ENCODE measurements at regions not wholly inside any gene's neighbourhood (a gene's known extent, or its start where the extent isn't known, plus 50 kb on each side); places are given as distances from the start of the nearest gene placed in this dataset.

DNA sequence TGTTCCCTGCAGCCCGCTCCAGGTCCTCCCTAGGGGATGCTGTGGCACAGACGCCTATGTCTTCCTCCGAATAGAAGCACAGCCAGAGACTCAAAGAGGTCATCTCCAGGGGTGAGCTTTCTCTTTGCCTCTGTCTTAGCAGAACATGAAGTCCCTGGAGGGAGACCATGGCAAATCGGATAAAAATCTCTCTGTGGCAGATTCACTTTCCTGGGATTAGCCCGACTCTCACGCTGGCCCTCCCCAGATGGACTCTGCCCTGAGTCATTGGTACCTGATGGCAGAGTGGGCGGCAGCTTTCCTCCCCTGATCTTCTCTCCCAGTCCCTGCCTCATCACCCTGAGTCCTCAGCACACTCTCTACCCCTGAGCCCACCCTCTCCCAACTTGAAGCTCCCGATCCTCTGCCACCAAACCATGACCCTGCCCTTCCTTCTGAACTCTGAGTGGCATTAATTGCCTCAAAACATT is 58.0 kb upstream of the CCDC167 start:
- H3K9ac ChIP-seq (ENCODE audit: insufficient read depth, low read length, poor library complexity, severe bottlenecking) = no peak overlapping the region
- Mint-ChIP-seq H3K4me3 (no peak overlapping the region), H3K27me3 (ENCODE audit: low read depth in 3 of 3) (peaks cover 14 to 29% (median 24%) of the 10 kb centered on the region in 3 donors), H3K27ac (no peak overlapping the region), H3K4me1 (peaks cover 3% of the 10 kb centered on the region), H3K9me3 (peaks cover 0 to 6% (median 3%) of the 10 kb centered on the region in 7 donors), H3K36me3 (no peaks in the 10 kb centered on the region)
- no peaks in the 10 kb centered on the region for H3K9me3 ChIP-seq (replicated peaks in 1 of 2; ENCODE audit: control insufficient read depth in 1 of 2, insufficient read depth in 1 of 2, low read length in 2 of 2)
- H2AFZ ChIP-seq (ENCODE audit: insufficient read depth, low read depth, low read length, poor library complexity, severe bottlenecking) = no peak overlapping the region
- H3K4me2 ChIP-seq (replicated peaks; ENCODE audit: extremely low read depth, low read length, poor library complexity, severe bottlenecking) = no peak overlapping the region
- DNase-seq = no peak
- intact Hi-C loops (cut with micrococcal nuclease) = no loop called here
- H3K4me1 ChIP-seq (ENCODE audit: control insufficient read depth in 1 of 2, insufficient read depth in 2 of 2, low read length in 2 of 2) = no peaks in the 10 kb centered on the region
- no peaks in the 10 kb centered on the region for H4K20me1 ChIP-seq (ENCODE audit: insufficient read depth, low read length)
- no peaks in the 10 kb centered on the region for H3K36me3 ChIP-seq (replicated peaks in 1 of 2; ENCODE audit: control insufficient read depth in 1 of 2, insufficient read depth in 2 of 2, low read length in 2 of 2)
- no peak overlapping the region for H3K27ac ChIP-seq (ENCODE audit: low read depth in 1 of 2, low read length in 2 of 2)
- WGBS (ENCODE audit: insufficient coverage) = 94% methylated on average over 8 of the region's 8 CpGs
- TF ChIP-seq, protein P1, sequence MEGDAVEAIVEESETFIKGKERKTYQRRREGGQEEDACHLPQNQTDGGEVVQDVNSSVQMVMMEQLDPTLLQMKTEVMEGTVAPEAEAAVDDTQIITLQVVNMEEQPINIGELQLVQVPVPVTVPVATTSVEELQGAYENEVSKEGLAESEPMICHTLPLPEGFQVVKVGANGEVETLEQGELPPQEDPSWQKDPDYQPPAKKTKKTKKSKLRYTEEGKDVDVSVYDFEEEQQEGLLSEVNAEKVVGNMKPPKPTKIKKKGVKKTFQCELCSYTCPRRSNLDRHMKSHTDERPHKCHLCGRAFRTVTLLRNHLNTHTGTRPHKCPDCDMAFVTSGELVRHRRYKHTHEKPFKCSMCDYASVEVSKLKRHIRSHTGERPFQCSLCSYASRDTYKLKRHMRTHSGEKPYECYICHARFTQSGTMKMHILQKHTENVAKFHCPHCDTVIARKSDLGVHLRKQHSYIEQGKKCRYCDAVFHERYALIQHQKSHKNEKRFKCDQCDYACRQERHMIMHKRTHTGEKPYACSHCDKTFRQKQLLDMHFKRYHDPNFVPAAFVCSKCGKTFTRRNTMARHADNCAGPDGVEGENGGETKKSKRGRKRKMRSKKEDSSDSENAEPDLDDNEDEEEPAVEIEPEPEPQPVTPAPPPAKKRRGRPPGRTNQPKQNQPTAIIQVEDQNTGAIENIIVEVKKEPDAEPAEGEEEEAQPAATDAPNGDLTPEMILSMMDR (IDR thresholded peaks at IDR 0.05) = no peak
- peaks cover 0 to 10% of the 10 kb centered on the region in 2 donors for H3K27me3 ChIP-seq (ENCODE audit: control insufficient read depth in 2 of 2, insufficient read depth in 2 of 2, low read length in 2 of 2)
- no peak overlapping the region for H3K4me3 ChIP-seq (replicated peaks in 1 of 3; ENCODE audit: low read depth in 2 of 3, low read length in 3 of 3)
- no peaks in the 10 kb centered on the region for H3K79me2 ChIP-seq (ENCODE audit: insufficient read depth, low read length)

DNA sequence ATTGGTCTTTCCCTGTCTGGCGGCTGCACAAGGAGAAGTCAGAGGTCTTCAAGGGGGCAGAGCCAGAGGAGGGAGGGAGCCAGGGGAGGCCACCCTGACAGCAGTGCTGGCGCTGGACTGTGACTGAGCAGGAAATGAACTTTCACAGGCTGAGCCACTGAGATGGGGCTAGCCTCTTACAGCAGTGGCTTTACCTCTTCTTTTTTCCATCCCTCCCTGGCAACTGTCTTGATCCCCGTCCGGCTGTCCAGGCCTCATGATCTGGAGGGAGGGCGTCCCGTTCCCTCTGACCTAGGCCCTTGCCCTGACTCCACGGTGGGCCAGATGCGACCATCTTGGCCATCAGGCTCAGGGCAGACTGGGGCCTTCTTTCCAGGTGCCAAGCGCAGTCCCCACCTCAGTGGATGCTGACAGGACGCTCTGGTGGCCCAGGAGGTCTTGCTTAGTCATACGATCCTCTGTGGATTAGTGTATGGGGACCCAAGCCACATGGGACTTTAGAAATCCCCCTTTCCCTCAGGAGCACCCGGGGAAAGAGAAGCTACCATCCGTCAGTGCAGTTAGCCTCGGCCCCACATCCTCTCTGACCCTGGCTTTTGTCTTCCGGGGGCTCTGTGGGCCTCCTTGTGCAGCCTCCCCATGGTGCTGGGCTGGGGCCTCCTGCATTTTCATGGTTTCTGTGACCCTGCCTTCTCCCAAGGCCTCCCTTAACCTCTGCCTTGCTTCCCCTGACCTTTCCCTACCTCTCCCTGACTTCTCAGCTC is 57.4 kb upstream of the CCDC167 start:
- Histone ChIP-seq H3K27me3 (ENCODE audit: control insufficient read depth in 2 of 2, insufficient read depth in 2 of 2, low read length in 2 of 2) (peaks cover 0 to 13% of the 10 kb centered on the region in 2 donors), H3K36me3 (replicated peaks in 1 of 2; ENCODE audit: control insufficient read depth in 1 of 2, insufficient read depth in 2 of 2, low read length in 2 of 2) (no peaks in the 10 kb centered on the region), H3K9me3 (replicated peaks in 1 of 2; ENCODE audit: control insufficient read depth in 1 of 2, insufficient read depth in 1 of 2, low read length in 2 of 2) (no peaks in the 10 kb centered on the region), H2AFZ (ENCODE audit: insufficient read depth, low read depth, low read length, poor library complexity, severe bottlenecking) (no peak overlapping the region), H3K4me2 (replicated peaks; ENCODE audit: extremely low read depth, low read length, poor library complexity, severe bottlenecking) (no peak overlapping the region), H3K79me2 (ENCODE audit: insufficient read depth, low read length) (no peaks in the 10 kb centered on the region), H3K9ac (ENCODE audit: insufficient read depth, low read length, poor library complexity, severe bottlenecking) (no peak overlapping the region), H4K20me1 (ENCODE audit: insufficient read depth, low read length) (no peaks in the 10 kb centered on the region), H3K4me1 (ENCODE audit: control insufficient read depth in 1 of 2, insufficient read depth in 2 of 2, low read length in 2 of 2) (no peaks in the 10 kb centered on the region), H3K4me3 (replicated peaks in 1 of 3; ENCODE audit: low read depth in 2 of 3, low read length in 3 of 3) (no peak overlapping the region), H3K27ac (ENCODE audit: low read depth in 1 of 2, low read length in 2 of 2) (no peak overlapping the region)
- peaks cover 3% of the 10 kb centered on the region for H3K4me1 Mint-ChIP-seq
- H3K27me3 Mint-ChIP-seq (ENCODE audit: low read depth in 3 of 3) = peaks cover 17 to 30% (median 27%) of the 10 kb centered on the region in 3 donors
- no peak overlapping the region for H3K27ac Mint-ChIP-seq
- DNase-seq = no peak
- WGBS (ENCODE audit: insufficient coverage) = 88% methylated on average over 10 of the region's 15 CpGs
- H3K4me3 Mint-ChIP-seq = no peak overlapping the region
- intact Hi-C loops (cut with micrococcal nuclease) = no loop called here
- no peaks in the 10 kb centered on the region for H3K36me3 Mint-ChIP-seq
- peaks cover 0 to 6% (median 3%) of the 10 kb centered on the region in 7 donors for H3K9me3 Mint-ChIP-seq
- TF ChIP-seq, protein P1 (IDR thresholded peaks at IDR 0.05) = no peak
